ENCODE measurements at regions not wholly inside any gene's neighbourhood (a gene's known extent, or its start where the extent isn't known, plus 50 kb on each side); places are given as distances from the start of the nearest gene placed in this dataset.

DNA sequence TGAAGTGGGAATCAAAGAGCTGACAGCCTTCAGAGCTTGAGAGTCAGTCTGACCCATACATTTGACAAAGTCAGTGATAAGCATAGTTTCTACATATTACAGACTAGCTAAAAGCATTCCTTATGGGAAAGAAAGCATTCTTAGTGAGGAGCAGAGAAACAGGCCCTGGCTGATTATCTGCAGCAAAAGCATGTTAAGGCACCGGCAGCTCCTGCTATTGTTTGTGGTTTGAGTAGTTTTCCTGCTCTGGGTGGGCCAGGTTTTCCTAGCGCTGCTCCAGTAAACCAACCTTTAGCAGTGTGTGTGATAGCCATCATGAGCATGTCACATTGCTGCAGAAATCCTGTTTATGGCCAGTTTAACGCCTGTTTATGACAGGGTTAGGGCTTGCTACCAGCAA lies 51.6 kb upstream of the WDR1 start:
- no peaks in the 10 kb centered on the region for H3K36me3 ChIP-seq (ENCODE audit: control insufficient read depth, insufficient read depth, low read length)
- no peak overlapping the region for H3K9ac ChIP-seq (ENCODE audit: low read length)
- H3K27me3 ChIP-seq (ENCODE audit: control insufficient read depth, insufficient read depth, low read length), result no peaks in the 10 kb centered on the region
- H3K4me3 ChIP-seq (ENCODE audit: low read depth, low read length), result no peak overlapping the region
- H3K4me1 ChIP-seq (ENCODE audit: control insufficient read depth, insufficient read depth, low read length), result no peaks in the 10 kb centered on the region
- no peaks in the 10 kb centered on the region for H3K9me3 ChIP-seq (ENCODE audit: control insufficient read depth, insufficient read depth, low read depth, low read length)
- H3K27ac ChIP-seq (ENCODE audit: low read depth, low read length), result no peak overlapping the region

DNA sequence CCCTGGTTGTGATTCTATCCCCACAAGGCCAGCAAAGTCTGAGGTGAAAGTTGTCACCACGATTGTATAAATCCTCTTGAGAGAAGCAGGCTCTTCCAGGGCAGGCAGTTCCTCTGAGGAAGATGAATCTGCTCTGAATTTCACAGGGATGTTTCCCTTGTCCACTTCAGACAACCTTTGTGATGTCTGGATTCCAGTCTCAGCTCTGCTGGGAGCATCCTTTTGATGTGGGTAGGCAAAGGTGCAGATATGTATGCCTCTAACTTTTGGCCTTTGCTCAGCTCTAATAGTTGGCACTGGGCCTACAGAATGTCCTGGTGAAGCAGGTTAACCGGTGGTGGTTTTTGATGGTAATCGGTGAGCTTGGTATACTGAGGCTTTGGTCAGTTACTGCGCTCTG lies 50.6 kb upstream of the WDR1 start:
- Histone ChIP-seq H3K4me1 (ENCODE audit: control insufficient read depth, insufficient read depth, low read length) (no peaks in the 10 kb centered on the region), H3K4me3 (ENCODE audit: low read depth, low read length) (no peak overlapping the region), H3K36me3 (ENCODE audit: control insufficient read depth, insufficient read depth, low read length) (no peaks in the 10 kb centered on the region), H3K27ac (ENCODE audit: low read depth, low read length) (no peak overlapping the region), H3K9me3 (ENCODE audit: control insufficient read depth, insufficient read depth, low read depth, low read length) (no peaks in the 10 kb centered on the region), H3K9ac (ENCODE audit: low read length) (no peak overlapping the region), H3K27me3 (ENCODE audit: control insufficient read depth, insufficient read depth, low read length) (no peaks in the 10 kb centered on the region)

Data from HUES6 (cell line).